Activated CD8-positive, alpha-beta memory T cell treated with anti-CD3 and anti-CD28 coated beads, Interleukin-2, amount 50 U/mL, for 4 hours (primary cell): ENCODE measurements at regions not wholly inside any gene's neighbourhood (a gene's known extent, or its start where the extent isn't known, plus 50 kb on each side); places are given as distances from the start of the nearest gene placed in this dataset.
"Not testable (repeated sequence)": the region's sequence is repeated elsewhere in the genome, so short reads cannot be mapped to it uniquely, and the experiment has no call there.

Experiments used
- DNase-seq: peaks from one replicate; pipeline ENCODE4 v3.0.0-alpha.2; 2020

- DNase-seq: no peak
These were observed 54.7 kb upstream of the ARSJ start for GRCh38 chr4:114034189-114034588.

- no peak for DNase-seq
These were observed 57.0 kb upstream of the ARSJ start for GRCh38 chr4:114036426-114036825.

- no peak for DNase-seq
These were observed 57.4 kb upstream of the ARSJ start for GRCh38 chr4:114036864-114037263.

GRCh38 chr4:114037988-114038387 lies 58.5 kb upstream of the ARSJ start:
- no peak for DNase-seq

- DNase-seq: no peak
These were observed 59.4 kb upstream of the ARSJ start for GRCh38 chr4:114038762-114039387.

GRCh38 chr4:114040319-114041116 lies 61.1 kb upstream of the ARSJ start:
- DNase-seq: no peak

GRCh38 chr4:114041117-114041475 lies 61.6 kb upstream of the ARSJ start:
- DNase-seq: no peak

GRCh38 chr4:114043116-114043515 lies 63.7 kb upstream of the ARSJ start:
- no peak for DNase-seq

- not testable (repeated sequence) for DNase-seq
These were observed 64.9 kb upstream of the ARSJ start for GRCh38 chr4:114044351-114044750.

- DNase-seq: no peak
These were observed 66.9 kb upstream of the ARSJ start for GRCh38 chr4:114046331-114046730.

GRCh38 chr4:114048154-114048553 lies 68.7 kb upstream of the ARSJ start:
- not testable (repeated sequence) for DNase-seq

- no peak for DNase-seq
These were observed 72.8 kb upstream of the ARSJ start for GRCh38 chr4:114052227-114052626.

- no peak for DNase-seq
These were observed 77.2 kb upstream of the ARSJ start for GRCh38 chr4:114056599-114056998.

GRCh38 chr4:114057746-114058145 lies 78.3 kb upstream of the ARSJ start:
- DNase-seq: no peak

GRCh38 chr4:114062499-114062898 lies 83.1 kb upstream of the ARSJ start:
- no peak for DNase-seq

- no peak for DNase-seq
These were observed 93.3 kb upstream of the ARSJ start for GRCh38 chr4:114072781-114073180.

- DNase-seq: no peak
These were observed 97.6 kb upstream of the ARSJ start for GRCh38 chr4:114076899-114077570.

- DNase-seq: no peak
These were observed 98.2 kb upstream of the ARSJ start for GRCh38 chr4:114077610-114078009.

- DNase-seq: no peak
These were observed 99.2 kb upstream of the ARSJ start for GRCh38 chr4:114078636-114079035.

- DNase-seq: no peak
These were observed 102.3 kb upstream of the ARSJ start for GRCh38 chr4:114081783-114082182.

GRCh38 chr4:114082348-114082747 lies 102.9 kb upstream of the ARSJ start:
- DNase-seq: no peak

GRCh38 chr4:114085611-114086345 lies 106.3 kb upstream of the ARSJ start:
- no peak for DNase-seq

GRCh38 chr4:114087596-114088230 lies 108.3 kb upstream of the ARSJ start:
- DNase-seq: no peak
